Epithelial cell of esophagus (primary cell): ENCODE measurements at regions not wholly inside any gene's neighbourhood (a gene's known extent, or its start where the extent isn't known, plus 50 kb on each side); places are given as distances from the start of the nearest gene placed in this dataset.
A peak's percentile ranks its signal among the peaks of the same experiment; 100 is the strongest.

Source experiments
- DNase-seq: peaks from one replicate; pipeline ENCODE4 v3.0.0; 2010; ENCODE audit warnings: low read depth
- H3K4me3 ChIP-seq: 2 replicates; pipeline ENCODE4 v1.5.1; 2011; ENCODE audit warnings: mild to moderate bottlenecking, low read length, control low read depth
- TF ChIP-seq, protein P1 (sequence below): IDR thresholded peaks from 2 replicates; pipeline ENCODE4 v1.5.1; 2011; ENCODE audit warnings: low read depth, mild to moderate bottlenecking, low read length, control low read depth, inconsistent platforms; ENCODE audit not compliant: insufficient read depth; ENCODE audit errors: missing control alignments

DNA sequence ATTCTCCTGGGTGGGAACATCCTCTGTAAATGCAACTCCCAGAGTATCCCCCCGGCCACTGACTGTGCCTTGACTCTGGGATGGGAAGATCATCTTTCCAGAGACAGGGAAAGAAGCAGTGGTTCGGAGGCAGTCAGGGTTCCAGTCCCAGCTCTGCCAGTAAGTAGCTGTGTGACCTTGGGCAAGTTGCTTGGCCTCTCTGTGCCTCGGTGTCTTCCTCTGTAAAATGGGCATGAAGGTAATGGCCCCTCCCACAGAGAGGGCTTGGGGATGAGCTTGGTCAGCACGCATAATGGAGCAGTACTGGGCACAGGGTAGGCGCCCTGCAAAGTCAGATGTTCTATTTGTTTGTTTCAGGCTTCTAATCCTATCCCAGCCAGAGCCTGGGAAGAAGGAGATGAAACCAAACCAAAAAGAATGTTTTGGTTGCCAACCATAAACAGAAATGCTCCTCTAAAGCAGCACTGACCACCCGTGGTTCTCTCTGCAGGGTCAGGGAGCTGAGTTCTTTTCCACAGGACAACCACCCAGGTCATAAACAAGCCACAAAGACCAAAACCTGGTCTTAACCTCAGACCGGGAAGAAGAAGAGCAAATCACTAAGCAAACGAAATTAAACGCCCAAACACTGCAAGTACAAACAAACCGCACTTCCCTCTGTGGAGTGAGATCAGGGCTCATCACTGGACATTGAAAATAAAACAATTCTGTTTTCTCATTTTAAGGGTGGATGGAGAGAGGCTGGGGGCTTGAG is 381.0 kb upstream of the SULF2 start:
- DNase-seq = no peak
- H3K4me3 ChIP-seq = no peak overlapping the region
- TF ChIP-seq, protein P1, sequence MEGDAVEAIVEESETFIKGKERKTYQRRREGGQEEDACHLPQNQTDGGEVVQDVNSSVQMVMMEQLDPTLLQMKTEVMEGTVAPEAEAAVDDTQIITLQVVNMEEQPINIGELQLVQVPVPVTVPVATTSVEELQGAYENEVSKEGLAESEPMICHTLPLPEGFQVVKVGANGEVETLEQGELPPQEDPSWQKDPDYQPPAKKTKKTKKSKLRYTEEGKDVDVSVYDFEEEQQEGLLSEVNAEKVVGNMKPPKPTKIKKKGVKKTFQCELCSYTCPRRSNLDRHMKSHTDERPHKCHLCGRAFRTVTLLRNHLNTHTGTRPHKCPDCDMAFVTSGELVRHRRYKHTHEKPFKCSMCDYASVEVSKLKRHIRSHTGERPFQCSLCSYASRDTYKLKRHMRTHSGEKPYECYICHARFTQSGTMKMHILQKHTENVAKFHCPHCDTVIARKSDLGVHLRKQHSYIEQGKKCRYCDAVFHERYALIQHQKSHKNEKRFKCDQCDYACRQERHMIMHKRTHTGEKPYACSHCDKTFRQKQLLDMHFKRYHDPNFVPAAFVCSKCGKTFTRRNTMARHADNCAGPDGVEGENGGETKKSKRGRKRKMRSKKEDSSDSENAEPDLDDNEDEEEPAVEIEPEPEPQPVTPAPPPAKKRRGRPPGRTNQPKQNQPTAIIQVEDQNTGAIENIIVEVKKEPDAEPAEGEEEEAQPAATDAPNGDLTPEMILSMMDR = no peak

DNA sequence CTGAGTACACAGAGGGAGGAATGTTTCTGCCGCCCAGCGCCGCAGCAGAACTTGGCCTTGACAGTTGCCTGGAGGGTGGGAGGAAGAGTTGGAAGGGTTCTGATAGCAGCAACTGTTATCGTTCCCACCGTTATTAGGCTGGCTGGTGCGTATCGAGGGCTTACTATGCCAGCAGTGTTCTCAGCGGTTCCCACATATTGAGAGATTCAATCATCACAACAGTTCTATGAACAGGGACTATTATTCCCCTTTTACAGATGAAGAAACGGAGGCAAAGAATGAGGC is 380.1 kb upstream of the SULF2 start:
- no peak overlapping the region for H3K4me3 ChIP-seq
- DNase-seq = no peak
- TF ChIP-seq, protein P1 = no peak

DNA sequence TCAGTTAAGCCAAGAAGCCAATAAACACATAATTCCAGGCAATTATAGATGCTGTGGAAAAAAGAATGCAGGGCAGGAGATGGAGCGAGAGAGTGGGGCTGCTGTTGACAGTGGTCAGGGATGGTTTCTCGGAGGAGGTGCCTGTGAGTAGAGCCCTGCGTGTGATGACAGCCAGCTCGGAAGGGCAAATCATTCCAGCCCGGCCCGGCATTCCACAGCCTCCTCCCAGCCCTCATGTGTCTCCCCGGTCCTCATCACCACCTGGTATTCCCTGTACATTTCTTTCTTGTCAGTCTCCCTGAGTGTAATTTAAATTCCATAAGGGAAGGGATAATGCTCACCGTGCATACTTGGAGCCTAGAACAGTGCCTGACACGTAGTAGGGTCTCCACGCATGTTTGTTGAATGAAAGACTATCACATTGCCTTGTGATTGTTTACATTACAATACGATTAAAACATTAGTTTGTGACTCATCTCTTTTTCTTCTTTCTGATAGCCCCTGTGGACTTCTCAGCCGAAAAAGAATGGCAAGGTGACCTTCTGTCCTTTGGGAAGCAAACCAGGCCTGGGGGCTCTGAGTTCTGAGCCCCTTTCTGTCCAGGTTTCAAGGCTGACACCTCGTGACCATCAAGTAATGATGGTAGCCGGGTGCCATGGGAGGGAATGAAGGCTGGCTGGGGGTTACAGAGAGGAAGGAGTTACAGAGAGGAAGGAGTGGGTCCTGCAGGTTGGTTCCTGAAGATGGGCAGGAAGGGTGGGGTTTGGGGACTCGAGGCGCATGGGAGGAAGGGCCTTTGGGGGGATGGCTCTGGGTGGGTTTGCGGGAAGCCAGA is 379.5 kb upstream of the SULF2 start:
- no peak overlapping the region for H3K4me3 ChIP-seq
- TF ChIP-seq, protein P1 = no peak
- no peak for DNase-seq

DNA sequence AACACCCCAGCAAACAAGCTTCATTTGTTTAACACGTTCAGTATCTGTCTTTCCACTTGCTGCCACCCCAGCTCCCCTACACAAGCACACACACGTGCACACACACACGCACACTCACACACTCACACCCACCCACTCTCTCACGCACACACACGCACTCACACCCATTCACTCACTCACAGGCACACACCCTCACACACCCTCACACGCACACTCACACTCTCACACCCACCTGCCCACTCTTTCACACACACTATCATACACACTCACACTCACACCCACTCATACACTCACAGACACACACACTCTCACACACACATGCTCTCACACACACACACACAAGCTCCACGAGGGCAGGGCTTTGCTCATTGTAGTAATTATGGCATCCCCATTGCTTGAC is 378.8 kb upstream of the SULF2 start:
- DNase-seq = no peak
- TF ChIP-seq, protein P1 = no peak
- H3K4me3 ChIP-seq = no peak overlapping the region

DNA sequence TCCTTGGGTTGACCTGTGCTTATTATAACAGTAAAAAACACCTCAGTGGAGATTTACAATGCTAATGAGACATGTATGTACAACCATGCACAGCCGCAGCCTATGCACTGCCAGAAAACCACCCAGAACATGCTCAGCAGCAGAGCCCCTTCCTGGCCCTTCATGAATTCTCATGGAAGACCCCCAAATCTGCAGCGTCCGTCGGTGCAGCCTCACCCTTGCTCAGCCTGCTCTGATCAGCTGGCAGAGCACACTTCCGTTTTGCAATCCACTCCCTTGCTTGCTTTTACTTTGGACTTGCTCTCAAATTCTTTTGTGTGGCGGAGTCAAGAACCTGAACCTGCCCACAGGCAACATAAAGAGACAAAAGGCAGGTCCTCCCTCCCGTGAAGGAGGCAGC is 378.2 kb upstream of the SULF2 start:
- no peak overlapping the region for H3K4me3 ChIP-seq
- TF ChIP-seq, protein P1 = no peak
- DNase-seq = peak; percentile 11

DNA sequence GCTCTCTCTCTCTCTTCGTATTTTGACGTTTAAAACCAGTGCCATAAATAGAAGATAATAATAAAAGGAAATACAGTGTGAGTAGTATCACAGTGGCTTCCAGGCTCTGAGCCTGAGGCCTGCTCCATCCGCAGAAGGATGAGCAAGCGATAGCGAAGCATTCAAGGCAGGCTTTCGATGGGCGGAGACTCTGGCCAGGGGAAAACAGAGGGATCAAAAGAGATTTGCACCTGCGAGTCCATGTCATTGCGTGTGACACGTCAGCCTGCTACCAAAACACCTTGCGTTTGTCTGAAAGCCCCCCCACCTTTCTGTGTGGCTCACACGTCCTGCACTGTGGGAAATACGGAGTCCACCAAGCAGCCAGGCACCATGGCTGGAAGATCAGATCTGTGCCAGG is 377.3 kb upstream of the SULF2 start:
- TF ChIP-seq, protein P1 = no peak
- no peak overlapping the region for H3K4me3 ChIP-seq
- no peak for DNase-seq
